ENCODE measurements at regions not wholly inside any gene's neighbourhood (a gene's known extent, or its start where the extent isn't known, plus 50 kb on each side); places are given as distances from the start of the nearest gene placed in this dataset.

GRCh38 chr12:86373813-86374212 is 117.6 kb upstream of the MGAT4C start:
- H3K4me3 ChIP-seq (ENCODE audit: low read depth, low read length): no peak overlapping the region
- DNase-seq (ENCODE audit: low read depth): no peak
- TF ChIP-seq CTCF (conservative IDR thresholded peaks at IDR 0.05; ENCODE audit: low read depth, low read length): no peak

GRCh38 chr12:86367137-86367536 is 110.9 kb upstream of the MGAT4C start:
- no peak for TF ChIP-seq CTCF (conservative IDR thresholded peaks at IDR 0.05; ENCODE audit: low read depth, low read length)
- DNase-seq (ENCODE audit: low read depth): no peak
- no peak overlapping the region for H3K4me3 ChIP-seq (ENCODE audit: low read depth, low read length)

GRCh38 chr12:86349196-86349595 is 93.0 kb upstream of the MGAT4C start:
- no peak overlapping the region for H3K4me3 ChIP-seq (ENCODE audit: low read depth, low read length)
- TF ChIP-seq CTCF (conservative IDR thresholded peaks at IDR 0.05; ENCODE audit: low read depth, low read length): no peak
- no peak for DNase-seq (ENCODE audit: low read depth)

GRCh38 chr12:86333955-86334522 is 77.8 kb upstream of the MGAT4C start:
- H3K4me3 ChIP-seq (ENCODE audit: low read depth, low read length): no peak overlapping the region
- no peak for TF ChIP-seq CTCF (conservative IDR thresholded peaks at IDR 0.05; ENCODE audit: low read depth, low read length)
- DNase-seq (ENCODE audit: low read depth): no peak

- TF ChIP-seq CTCF (conservative IDR thresholded peaks at IDR 0.05; ENCODE audit: low read depth, low read length): no peak
- H3K4me3 ChIP-seq (ENCODE audit: low read depth, low read length): no peak overlapping the region
- DNase-seq (ENCODE audit: low read depth): no peak
These were observed 75.3 kb upstream of the MGAT4C start for GRCh38 chr12:86331457-86331856.

GRCh38 chr12:86331012-86331411 is 74.8 kb upstream of the MGAT4C start:
- TF ChIP-seq CTCF (conservative IDR thresholded peaks at IDR 0.05; ENCODE audit: low read depth, low read length): no peak
- no peak for DNase-seq (ENCODE audit: low read depth)
- no peak overlapping the region for H3K4me3 ChIP-seq (ENCODE audit: low read depth, low read length)

GRCh38 chr12:86312232-86312631 is 56.0 kb upstream of the MGAT4C start:
- no peak for DNase-seq (ENCODE audit: low read depth)
- no peak for TF ChIP-seq CTCF (conservative IDR thresholded peaks at IDR 0.05; ENCODE audit: low read depth, low read length)
- H3K4me3 ChIP-seq (ENCODE audit: low read depth, low read length): no peak overlapping the region
